HG02981 (cell line): ENCODE measurements at regions not wholly inside any gene's neighbourhood (a gene's known extent, or its start where the extent isn't known, plus 50 kb on each side); places are given as distances from the start of the nearest gene placed in this dataset.
A peak's percentile ranks its signal among the peaks of the same experiment; 100 is the strongest.
"Not testable (repeated sequence)": the region's sequence is repeated elsewhere in the genome, so short reads cannot be mapped to it uniquely, and the experiment has no call there.

Experiments used
- ATAC-seq: cut with Tn5 transposase; IDR thresholded peaks from one replicate; pipeline ENCODE4 v1.9.1; 2021; ENCODE audit warnings: mild to moderate bottlenecking, moderate library complexity; ENCODE audit not compliant: unreplicated experiment

DNA sequence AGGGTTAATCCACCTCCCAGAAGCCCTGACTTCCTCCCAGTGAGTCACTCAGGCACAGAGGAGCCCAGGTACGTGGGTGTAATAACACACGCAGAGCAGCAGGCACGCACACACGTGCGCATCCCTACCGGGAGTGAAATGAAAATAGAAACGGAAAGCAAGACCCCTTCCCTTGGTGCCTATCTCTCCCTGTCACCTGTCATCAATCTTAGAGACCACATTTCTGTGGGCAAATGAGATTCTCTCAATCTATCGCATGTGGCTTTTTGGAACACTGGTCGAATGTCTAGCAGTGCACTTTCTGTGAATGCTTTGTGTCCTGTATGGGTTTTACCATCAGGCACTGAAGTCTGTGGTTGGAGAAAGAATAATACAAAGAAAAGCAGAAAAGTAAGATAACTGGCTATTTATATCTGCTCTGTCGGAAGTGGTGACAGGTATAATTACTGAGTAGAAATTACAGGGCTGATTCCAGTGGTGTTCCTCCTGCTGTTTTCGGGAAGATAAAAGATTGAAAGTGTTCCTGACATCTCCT is 137.7 kb upstream of the GRIA1 start:
- peak; percentile 79 for ATAC-seq

DNA sequence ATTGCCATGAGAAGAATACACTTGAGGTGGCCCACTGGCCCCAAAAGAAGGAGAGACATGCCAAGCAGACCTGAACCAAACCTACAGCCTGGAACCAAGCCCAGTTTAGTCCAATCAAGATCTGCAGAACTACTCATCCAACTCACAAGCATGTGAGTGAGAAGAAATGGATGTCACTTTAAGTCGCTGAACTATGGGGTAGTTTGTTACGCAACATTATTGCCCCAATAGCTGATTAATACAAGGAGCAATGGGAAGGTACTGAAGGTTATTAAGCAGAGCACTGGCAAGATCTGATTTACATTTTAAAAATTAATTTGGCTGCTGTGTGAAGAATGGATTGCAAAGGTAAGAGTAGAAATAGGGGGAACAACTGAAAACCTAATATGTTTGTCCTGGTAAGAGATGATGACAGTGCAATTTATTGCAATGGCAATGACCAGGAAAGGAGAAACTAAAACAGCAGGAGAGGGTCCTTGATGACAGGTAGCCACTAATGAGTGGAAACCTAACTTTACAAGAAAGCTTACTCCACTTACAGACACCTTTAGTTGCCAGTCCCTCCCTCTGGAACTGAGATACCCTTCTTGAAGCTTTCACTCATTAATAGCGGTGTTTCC is 132.9 kb upstream of the GRIA1 start:
- no peak for ATAC-seq

- peak; percentile 91 for ATAC-seq
Measured at GRCh38 chr5:153358315-153358976, 132.0 kb upstream of the GRIA1 start.

GRCh38 chr5:153360860-153361259 is 129.6 kb upstream of the GRIA1 start:
- ATAC-seq = no peak

GRCh38 chr5:153361735-153362409 is 128.6 kb upstream of the GRIA1 start:
- no peak for ATAC-seq

DNA sequence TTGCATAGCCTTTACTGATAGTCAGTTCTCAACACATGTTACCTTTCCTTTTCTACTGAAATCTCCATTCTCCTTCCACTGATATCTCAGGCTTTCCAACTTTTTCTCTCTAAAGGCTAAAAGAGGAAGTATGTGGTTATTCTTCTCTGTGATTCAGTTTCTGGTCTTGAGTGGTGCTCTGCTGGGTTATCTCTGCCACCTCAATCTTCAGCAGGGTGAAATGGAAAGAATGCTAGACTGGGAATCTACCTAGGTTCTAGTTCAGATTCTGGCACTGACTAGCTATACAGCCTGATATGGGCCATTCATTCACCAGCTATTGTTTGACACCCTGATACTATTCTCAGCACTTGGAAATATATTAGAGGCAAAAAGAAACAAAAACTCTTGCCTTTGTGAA is 124.9 kb upstream of the GRIA1 start:
- peak; percentile 72 for ATAC-seq

GRCh38 chr5:153367466-153367865 is 123.0 kb upstream of the GRIA1 start:
- no peak for ATAC-seq

- ATAC-seq = no peak
Measured at GRCh38 chr5:153372425-153373129, 117.9 kb upstream of the GRIA1 start.

- ATAC-seq = no peak
Measured at GRCh38 chr5:153373130-153373498, 117.4 kb upstream of the GRIA1 start.

GRCh38 chr5:153381630-153382029 is 108.8 kb upstream of the GRIA1 start:
- ATAC-seq = not testable (repeated sequence)

GRCh38 chr5:153390569-153390968 is 99.9 kb upstream of the GRIA1 start:
- ATAC-seq = no peak

DNA sequence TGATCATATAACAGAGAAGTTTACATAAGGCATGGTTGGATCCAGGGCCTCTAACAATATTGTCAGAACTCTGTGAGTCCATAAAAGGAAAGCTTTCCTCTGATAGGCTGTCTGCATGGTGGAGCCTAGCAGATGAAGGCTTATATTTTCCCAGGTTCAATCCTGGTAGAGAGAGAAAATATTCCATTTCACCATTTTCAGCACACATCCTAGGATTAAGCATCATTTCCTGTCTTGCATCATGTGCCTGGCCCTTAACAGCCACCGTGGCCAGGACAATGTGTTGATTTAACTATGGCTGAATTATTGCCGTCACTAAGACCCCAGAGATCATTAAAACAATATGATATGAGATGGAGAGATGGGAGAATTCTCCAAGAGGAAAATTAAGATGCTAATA is 90.9 kb upstream of the GRIA1 start:
- ATAC-seq = no peak

DNA sequence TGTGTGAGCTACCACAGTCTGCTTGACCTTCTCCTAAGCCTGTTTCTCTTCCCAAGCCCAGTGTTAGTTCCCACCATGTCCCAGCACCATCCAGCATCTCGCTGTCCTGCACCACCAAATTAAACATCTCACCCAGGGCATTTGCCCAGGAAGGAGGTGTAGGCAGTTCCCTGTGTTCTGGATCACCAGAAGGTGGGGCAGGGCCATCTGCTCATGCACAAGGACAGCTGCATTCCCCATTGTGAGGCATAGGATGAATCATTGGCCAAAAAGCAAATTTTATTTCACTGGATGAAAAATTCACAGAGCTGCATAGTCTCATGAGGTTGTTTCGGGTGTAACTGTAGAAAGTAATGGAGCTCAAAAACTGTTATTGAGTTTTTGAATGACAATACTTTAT is 89.5 kb upstream of the GRIA1 start:
- no peak for ATAC-seq

DNA sequence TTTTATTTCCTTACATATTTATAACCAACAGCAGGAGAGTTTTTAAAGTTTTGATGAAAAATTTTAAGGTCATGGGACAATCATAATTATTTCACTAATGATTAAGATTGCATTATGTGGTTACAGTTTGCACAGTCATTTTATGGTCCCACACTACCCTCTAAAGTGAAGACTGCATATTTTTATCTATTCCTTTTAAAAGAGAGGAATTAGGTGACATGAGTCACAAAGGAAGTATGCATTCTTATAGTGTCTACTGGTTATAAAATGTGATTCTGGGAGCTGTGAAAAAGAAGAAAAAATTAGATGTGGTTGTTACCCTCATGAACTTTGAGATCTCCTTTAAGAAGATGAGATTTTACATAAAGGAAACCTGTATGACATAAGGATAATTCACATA is 87.9 kb upstream of the GRIA1 start:
- ATAC-seq = no peak

- no peak for ATAC-seq
Measured at GRCh38 chr5:153403470-153403869, 87.0 kb upstream of the GRIA1 start.

GRCh38 chr5:153404747-153405146 is 85.7 kb upstream of the GRIA1 start:
- ATAC-seq = no peak

- ATAC-seq = no peak
Measured at GRCh38 chr5:153421676-153422075, 68.8 kb upstream of the GRIA1 start.

DNA sequence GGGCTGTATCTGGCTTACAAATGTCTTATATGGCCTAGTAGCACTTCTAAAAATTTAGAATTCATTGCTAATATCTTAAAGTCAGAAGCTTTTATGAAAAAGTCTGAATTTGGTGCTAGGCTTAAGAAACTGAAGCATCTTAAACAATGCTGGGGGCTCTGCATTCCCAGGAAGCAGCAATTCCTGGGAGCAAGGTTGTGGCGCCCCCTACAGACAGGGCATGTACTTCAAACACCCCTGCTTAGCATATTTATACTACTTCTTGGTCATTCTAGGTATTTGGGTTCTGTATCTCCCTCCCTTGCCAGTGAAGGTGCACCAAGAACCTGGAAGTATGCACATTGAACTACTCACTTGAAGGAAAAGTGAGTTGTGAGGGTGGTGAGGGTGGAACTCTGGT is 64.6 kb upstream of the GRIA1 start:
- no peak for ATAC-seq

- ATAC-seq = peak; percentile 80
Measured at GRCh38 chr5:153429761-153430380, 60.6 kb upstream of the GRIA1 start.

DNA sequence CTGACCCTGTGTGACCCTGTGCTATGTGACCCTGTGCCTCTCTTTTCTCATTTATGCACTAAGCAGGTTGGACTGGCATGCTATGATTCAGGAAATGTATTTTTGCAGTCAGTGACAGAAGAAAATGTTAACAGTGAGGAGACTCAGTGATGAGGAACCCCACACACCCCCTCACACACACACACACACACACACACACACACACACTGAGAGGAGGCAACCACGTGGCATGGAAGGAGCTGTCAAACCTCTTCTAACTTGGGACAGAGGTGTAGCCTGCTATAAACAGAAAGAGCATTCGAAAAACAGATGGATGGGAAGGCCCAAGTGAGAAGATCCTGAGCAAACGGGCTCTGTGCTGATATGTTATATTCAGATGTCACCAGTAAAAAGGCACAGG is 57.9 kb upstream of the GRIA1 start:
- no peak for ATAC-seq

DNA sequence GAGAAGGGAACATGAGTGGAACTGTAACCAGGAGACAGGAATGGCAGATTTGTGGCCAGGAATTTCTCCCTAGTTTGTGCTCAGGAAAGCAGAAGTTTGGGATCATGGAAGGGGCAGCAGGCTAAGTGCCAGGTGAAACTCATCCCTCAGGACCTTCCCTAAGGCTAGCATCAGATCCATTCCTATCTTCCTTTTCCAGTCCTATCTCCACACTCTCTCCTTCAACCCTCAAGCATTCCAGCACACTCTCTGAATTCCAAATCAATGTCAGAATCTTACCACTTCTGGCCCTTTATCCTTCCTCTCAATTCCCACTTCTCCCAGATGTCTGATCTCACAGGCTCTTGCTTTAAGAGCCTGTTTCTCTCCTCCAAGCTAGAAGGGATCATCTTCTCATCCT is 53.2 kb upstream of the GRIA1 start:
- ATAC-seq = no peak
